ENCODE measurements at regions not wholly inside any gene's neighbourhood (a gene's known extent, or its start where the extent isn't known, plus 50 kb on each side); places are given as distances from the start of the nearest gene placed in this dataset.

- Histone ChIP-seq H3K9me3 (ENCODE audit: severe bottlenecking) (no peaks in the 10 kb centered on the region), H3K36me3 (ENCODE audit: low read depth) (no peaks in the 10 kb centered on the region), H3K27ac (ENCODE audit: poor library complexity, severe bottlenecking) (no peak overlapping the region), H3K4me3 (ENCODE audit: severe bottlenecking) (no peak overlapping the region), H3K27me3 (ENCODE audit: insufficient read depth, poor library complexity, severe bottlenecking) (no peaks in the 10 kb centered on the region), H3K4me1 (ENCODE audit: insufficient read depth, poor library complexity, severe bottlenecking) (peaks cover 15% of the 10 kb centered on the region)
- TF ChIP-seq, protein P1, sequence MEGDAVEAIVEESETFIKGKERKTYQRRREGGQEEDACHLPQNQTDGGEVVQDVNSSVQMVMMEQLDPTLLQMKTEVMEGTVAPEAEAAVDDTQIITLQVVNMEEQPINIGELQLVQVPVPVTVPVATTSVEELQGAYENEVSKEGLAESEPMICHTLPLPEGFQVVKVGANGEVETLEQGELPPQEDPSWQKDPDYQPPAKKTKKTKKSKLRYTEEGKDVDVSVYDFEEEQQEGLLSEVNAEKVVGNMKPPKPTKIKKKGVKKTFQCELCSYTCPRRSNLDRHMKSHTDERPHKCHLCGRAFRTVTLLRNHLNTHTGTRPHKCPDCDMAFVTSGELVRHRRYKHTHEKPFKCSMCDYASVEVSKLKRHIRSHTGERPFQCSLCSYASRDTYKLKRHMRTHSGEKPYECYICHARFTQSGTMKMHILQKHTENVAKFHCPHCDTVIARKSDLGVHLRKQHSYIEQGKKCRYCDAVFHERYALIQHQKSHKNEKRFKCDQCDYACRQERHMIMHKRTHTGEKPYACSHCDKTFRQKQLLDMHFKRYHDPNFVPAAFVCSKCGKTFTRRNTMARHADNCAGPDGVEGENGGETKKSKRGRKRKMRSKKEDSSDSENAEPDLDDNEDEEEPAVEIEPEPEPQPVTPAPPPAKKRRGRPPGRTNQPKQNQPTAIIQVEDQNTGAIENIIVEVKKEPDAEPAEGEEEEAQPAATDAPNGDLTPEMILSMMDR (IDR thresholded peaks at IDR 0.05; ENCODE audit: poor library complexity, severe bottlenecking) = no peak
- DNase-seq (ENCODE audit: low spot score) (no peak), ATAC-seq (ENCODE audit: low read depth) (no peak)
Measured at GRCh38 chr1:234735476-234735875, 125.5 kb upstream of the IRF2BP2 start.

DNA sequence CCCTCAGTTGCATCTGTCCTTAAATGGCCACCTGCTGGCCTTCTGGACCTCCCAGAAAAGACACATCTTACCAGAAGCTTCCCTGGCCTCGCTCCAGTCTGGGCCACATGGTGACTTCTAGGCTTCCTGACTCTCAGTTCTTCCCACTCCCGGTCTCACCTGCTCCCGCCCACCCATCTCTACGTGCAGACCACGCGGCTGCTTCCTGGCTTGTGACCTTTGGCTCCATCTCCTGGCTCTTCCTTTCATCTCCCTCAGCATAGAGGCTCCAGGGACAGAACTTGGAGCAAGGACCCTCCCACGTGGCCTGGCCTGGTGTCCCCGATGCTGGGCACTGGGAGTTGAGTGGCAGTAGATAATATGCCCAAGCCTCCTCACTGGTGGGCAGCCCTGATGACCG is 124.9 kb upstream of the IRF2BP2 start:
- no peaks in the 10 kb centered on the region for H3K9me3 ChIP-seq (ENCODE audit: severe bottlenecking)
- no peaks in the 10 kb centered on the region for H3K36me3 ChIP-seq (ENCODE audit: low read depth)
- peaks cover 15% of the 10 kb centered on the region for H3K4me1 ChIP-seq (ENCODE audit: insufficient read depth, poor library complexity, severe bottlenecking)
- DNase-seq (ENCODE audit: low spot score) (no peak), ATAC-seq (ENCODE audit: low read depth) (no peak)
- TF ChIP-seq, protein P1 (IDR thresholded peaks at IDR 0.05; ENCODE audit: poor library complexity, severe bottlenecking) = no peak
- no peak overlapping the region for H3K27ac ChIP-seq (ENCODE audit: poor library complexity, severe bottlenecking)
- no peak overlapping the region for H3K4me3 ChIP-seq (ENCODE audit: severe bottlenecking)
- no peaks in the 10 kb centered on the region for H3K27me3 ChIP-seq (ENCODE audit: insufficient read depth, poor library complexity, severe bottlenecking)

DNA sequence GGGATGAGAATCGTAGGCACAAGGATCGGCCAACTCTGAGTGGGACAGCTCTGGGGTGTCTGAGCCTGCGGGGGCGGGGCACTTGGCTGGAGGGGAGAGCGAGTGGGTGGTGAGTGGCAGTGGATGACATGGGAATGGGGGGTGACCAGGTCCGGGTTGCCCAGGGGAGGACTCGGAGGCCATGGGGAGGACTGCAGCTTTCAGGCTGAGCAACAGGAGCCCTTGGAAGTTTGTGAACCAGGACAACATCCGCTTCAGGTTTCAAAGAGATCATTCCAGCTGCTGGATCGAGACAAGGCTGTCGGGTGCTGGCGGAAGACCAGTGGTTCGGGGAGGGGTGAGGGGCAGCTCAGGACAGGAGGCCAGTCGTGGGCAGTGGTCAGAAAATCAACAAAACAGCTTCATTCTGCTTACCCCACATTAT is 124.4 kb upstream of the IRF2BP2 start:
- peaks cover 15% of the 10 kb centered on the region for H3K4me1 ChIP-seq (ENCODE audit: insufficient read depth, poor library complexity, severe bottlenecking)
- ATAC-seq (ENCODE audit: low read depth) = no peak
- DNase-seq (ENCODE audit: low spot score) = no peak
- no peaks in the 10 kb centered on the region for H3K36me3 ChIP-seq (ENCODE audit: low read depth)
- H3K9me3 ChIP-seq (ENCODE audit: severe bottlenecking) = no peaks in the 10 kb centered on the region
- TF ChIP-seq, protein P1 (IDR thresholded peaks at IDR 0.05; ENCODE audit: poor library complexity, severe bottlenecking) = no peak
- H3K27me3 ChIP-seq (ENCODE audit: insufficient read depth, poor library complexity, severe bottlenecking) = no peaks in the 10 kb centered on the region
- no peak overlapping the region for H3K27ac ChIP-seq (ENCODE audit: poor library complexity, severe bottlenecking)
- no peak overlapping the region for H3K4me3 ChIP-seq (ENCODE audit: severe bottlenecking)

- DNase-seq (ENCODE audit: low spot score) (no peak), ATAC-seq (ENCODE audit: low read depth) (no peak)
- TF ChIP-seq, protein P1 (IDR thresholded peaks at IDR 0.05; ENCODE audit: poor library complexity, severe bottlenecking) = no peak
- H3K4me1 ChIP-seq (ENCODE audit: insufficient read depth, poor library complexity, severe bottlenecking) = peaks cover 15% of the 10 kb centered on the region
- no peak overlapping the region for H3K4me3 ChIP-seq (ENCODE audit: severe bottlenecking)
- H3K36me3 ChIP-seq (ENCODE audit: low read depth) = no peaks in the 10 kb centered on the region
- H3K27ac ChIP-seq (ENCODE audit: poor library complexity, severe bottlenecking) = no peak overlapping the region
- no peaks in the 10 kb centered on the region for H3K27me3 ChIP-seq (ENCODE audit: insufficient read depth, poor library complexity, severe bottlenecking)
- no peaks in the 10 kb centered on the region for H3K9me3 ChIP-seq (ENCODE audit: severe bottlenecking)
Measured at GRCh38 chr1:234733427-234733826, 123.4 kb upstream of the IRF2BP2 start.

GRCh38 chr1:234732671-234733390 is 122.9 kb upstream of the IRF2BP2 start:
- H3K4me1 ChIP-seq (ENCODE audit: insufficient read depth, poor library complexity, severe bottlenecking) = peaks cover 15% of the 10 kb centered on the region
- H3K27me3 ChIP-seq (ENCODE audit: insufficient read depth, poor library complexity, severe bottlenecking) = no peaks in the 10 kb centered on the region
- no peaks in the 10 kb centered on the region for H3K36me3 ChIP-seq (ENCODE audit: low read depth)
- no peak overlapping the region for H3K27ac ChIP-seq (ENCODE audit: poor library complexity, severe bottlenecking)
- H3K4me3 ChIP-seq (ENCODE audit: severe bottlenecking) = no peak overlapping the region
- H3K9me3 ChIP-seq (ENCODE audit: severe bottlenecking) = no peaks in the 10 kb centered on the region
- TF ChIP-seq, protein P1 (IDR thresholded peaks at IDR 0.05; ENCODE audit: poor library complexity, severe bottlenecking) = no peak
- no peak for ATAC-seq (ENCODE audit: low read depth)
- no peak for DNase-seq (ENCODE audit: low spot score)
